GM12878 (cell line): ENCODE measurements at regions not wholly inside any gene's neighbourhood (a gene's known extent, or its start where the extent isn't known, plus 50 kb on each side); places are given as distances from the start of the nearest gene placed in this dataset.

Experiments
- ATAC-seq: fragments of 200-7000 bp; cut with Tn5 transposase; 3 replicates; pipeline ENCODE4 v1.9.1; 2020; ENCODE audit warnings: mild to moderate bottlenecking, moderate library complexity
- BruUV-seq: library from RNA; stranded (reverse); fragments of 400-500 nt; replicated peaks from 2 replicates; lab custom pipeline; 2021; lab: Mats Ljungman, UMichigan
- CTCF ChIA-PET: fragments of 300-600 bp; sonication (Branson Sonifier 250); formaldehyde crosslinking; extraction: SDS; loops from one replicate; lab custom pipeline; 2021; ENCODE audit warnings: inconsistent platforms; lab: Yijun Ruan, JAX
- POLR2A ChIA-PET: fragments of 350-600 bp; formaldehyde crosslinking; extraction: SDS; loops from one replicate; lab custom pipeline; 2021; ENCODE audit warnings: inconsistent platforms; lab: Charles Lee
- RAD21 ChIA-PET: fragments of 300-600 bp; sonication (Branson Sonifier 250); formaldehyde crosslinking; loops from one replicate; lab custom pipeline; 2023; ENCODE audit warnings: antibody characterized with exemption; ENCODE audit not compliant: unreplicated experiment; lab: Charles Lee
- SMC1A ChIA-PET: fragments of 300-600 bp; sonication (Branson Sonifier 250); formaldehyde crosslinking; loops from one replicate; lab custom pipeline; 2023; ENCODE audit not compliant: unreplicated experiment, uncharacterized antibody; lab: Charles Lee
- DNase-seq: peaks from one replicate; pipeline ENCODE4 v3.0.0-alpha.2; 2011; ENCODE audit warnings: low read depth, low spot score
- FAIRE-seq: peaks from 3 replicates; lab custom pipeline; 2011; peaks lifted over from hg19 to GRCh38; lab: Jason Lieb, UNC
- H2AFZ ChIP-seq: 2 replicates; pipeline ENCODE4 v1.6.0; 2011; ENCODE audit warnings: low read depth, low read length, control low read depth; ENCODE audit not compliant: control insufficient read depth
- H3K27ac ChIP-seq: 2 replicates; pipeline ENCODE4 v1.5.1; 2011; ENCODE audit warnings: control low read depth; ENCODE audit not compliant: control insufficient read depth, insufficient read depth
- H3K27me3 ChIP-seq, 2 experiments: replicated peaks in 1 of 2; 2 replicates each; pipeline versions ENCODE4 v1.6.0 to v1.6.1; 2011; ENCODE audit warnings: low read length in 1 of 2; ENCODE audit not compliant: control insufficient read depth in 2 of 2, insufficient read depth in 2 of 2
- H3K36me3 ChIP-seq, 2 experiments: 2 replicates each; pipeline ENCODE4 v1.5.1; 2011; ENCODE audit warnings: low read length in 1 of 2; ENCODE audit not compliant: control insufficient read depth in 2 of 2, insufficient read depth in 2 of 2
- H3K4me1 ChIP-seq: 2 replicates; pipeline ENCODE4 v1.6.1; 2011; ENCODE audit warnings: mild to moderate bottlenecking, low read length, moderate library complexity, mixed read lengths; ENCODE audit not compliant: control insufficient read depth, insufficient read depth
- H3K4me2 ChIP-seq: 2 replicates; pipeline ENCODE4 v1.6.0; 2011; ENCODE audit warnings: control low read depth; ENCODE audit not compliant: control insufficient read depth, insufficient read depth
- H3K4me3 ChIP-seq: fragments of 200-600 bp; sonication (generic); 2 replicates; pipeline ENCODE4 v1.5.1; 2016
- H3K79me2 ChIP-seq: 2 replicates; pipeline ENCODE4 v1.6.0; 2011; ENCODE audit warnings: low read length; ENCODE audit not compliant: control insufficient read depth, insufficient read depth
- H3K9ac ChIP-seq: 2 replicates; pipeline ENCODE4 v1.8.0; 2011; ENCODE audit warnings: low read length, control low read depth, mixed read lengths; ENCODE audit not compliant: control insufficient read depth, insufficient read depth
- H3K9me3 ChIP-seq: replicated peaks from 3 replicates; pipeline ENCODE4 v1.5.1; 2011; ENCODE audit warnings: mild to moderate bottlenecking, low read length; ENCODE audit not compliant: control insufficient read depth, insufficient read depth
- H4K20me1 ChIP-seq: 2 replicates; pipeline ENCODE4 v1.6.0; 2011; ENCODE audit not compliant: control insufficient read depth, insufficient read depth
- CHD4 ChIP-seq: fragments of 200-600 bp; sonication (generic); IDR thresholded peaks from 2 replicates; pipeline ENCODE4 v1.6.1; 2016; ENCODE audit warnings: mild to moderate bottlenecking
- HDAC2 ChIP-seq: fragments of 200-600 bp; sonication (generic); IDR thresholded peaks from 2 replicates; pipeline ENCODE4 v1.6.1; 2017
- MYC ChIP-seq: IDR thresholded peaks from 2 replicates; pipeline ENCODE4 v1.6.1; 2011; ENCODE audit warnings: mild to moderate bottlenecking, low read length, moderate library complexity, inconsistent platforms; ENCODE audit not compliant: insufficient read depth, insufficient replicate concordance, insufficient read length, severe bottlenecking
- NR2C2 ChIP-seq: IDR thresholded peaks from 2 replicates; pipeline ENCODE4 v1.6.1; 2011; ENCODE audit warnings: borderline replicate concordance, low read depth; ENCODE audit not compliant: control insufficient read depth, insufficient read length
- PAX5 ChIP-seq: IDR thresholded peaks from 2 replicates; pipeline ENCODE4 v1.6.1; 2011; ENCODE audit warnings: low read depth, low read length, borderline replicate concordance
- POLR2AphosphoS5 ChIP-seq: IDR thresholded peaks from 2 replicates; pipeline ENCODE4 v1.6.1; 2011; ENCODE audit warnings: mild to moderate bottlenecking, low read length, inconsistent platforms
- RB1 ChIP-seq: fragments of 450-650 bp; formaldehyde crosslinking; IDR thresholded peaks from 2 replicates; pipeline ENCODE4 v1.6.1; 2017; ENCODE audit warnings: mild to moderate bottlenecking, borderline replicate concordance
- RFX5 ChIP-seq: IDR thresholded peaks from 2 replicates; pipeline ENCODE4 v1.6.1; 2011; ENCODE audit warnings: low read depth, low read length, improper control_type of control experiment
- TAF1 ChIP-seq: IDR thresholded peaks from 2 replicates; pipeline ENCODE4 v1.6.1; 2011; ENCODE audit warnings: mild to moderate bottlenecking, low read depth, low read length, borderline replicate concordance
- WGBS: methylation state at CpG from one replicate; pipeline ENCODE4 v1.1.6; 2016; ENCODE audit warnings: low lambda C conversion rate; ENCODE audit not compliant: insufficient replicate concordance, insufficient coverage; ENCODE audit errors: missing lambda C conversion rate; 5-methylcytosine and 5-hydroxymethylcytosine counted together
- in situ Hi-C: fragments of 300-500 bp; cut with MboI; formaldehyde crosslinking; loops from 9 replicates; pipeline ENCODE4 v1.14.3; 2018; ENCODE audit warnings: mixed read lengths
- intact Hi-C: fragments of 100-400 bp; cut with micrococcal nuclease; formaldehyde crosslinking; loops from one replicate; pipeline ENCODE4 v1.14.2; 2022; ENCODE audit not compliant: unreplicated experiment
- TF ChIP-seq, protein P1 (sequence below): fragments of 150-350 bp; IDR thresholded peaks from 2 replicates; pipeline ENCODE4 v1.6.1; 2016; ENCODE audit warnings: low read depth, low read length
- TF ChIP-seq, protein P2 (sequence below): IDR thresholded peaks from 2 replicates; pipeline ENCODE4 v1.6.1; 2011; ENCODE audit warnings: low read depth, mild to moderate bottlenecking, low read length, moderate library complexity, borderline replicate concordance; ENCODE audit errors: extremely low read depth
- TF ChIP-seq, protein P3 (sequence below): fragments of 450-650 bp; IDR thresholded peaks from 2 replicates; pipeline ENCODE4 v1.6.1; 2018; ENCODE audit warnings: mild to moderate bottlenecking, low read depth, moderate library complexity; ENCODE audit not compliant: partially characterized antibody
- TF ChIP-seq, protein P4 (sequence below): IDR thresholded peaks from 2 replicates; pipeline ENCODE4 v1.6.1; 2011; ENCODE audit warnings: low read depth, low read length, improper control_type of control experiment, borderline replicate concordance

DNA sequence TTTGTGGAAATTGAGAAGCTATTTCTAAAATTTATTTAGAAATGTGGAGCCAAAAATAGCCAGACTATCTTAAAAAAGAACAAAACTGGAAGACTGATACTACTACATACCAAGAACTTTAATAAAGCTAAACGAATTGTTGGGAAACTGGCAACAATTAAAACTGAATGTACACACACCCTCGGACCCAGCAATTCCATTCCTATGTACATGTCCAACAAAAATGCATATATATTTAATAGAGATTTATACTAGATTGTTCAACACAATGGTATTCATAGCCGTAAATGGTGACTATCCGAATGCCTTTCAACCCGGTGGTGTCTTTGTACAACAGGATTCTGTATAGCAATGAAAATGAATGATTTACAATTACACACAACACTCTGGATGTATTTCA lies 136.5 kb upstream of the RASGRP1 start (continued):
- TF ChIP-seq, protein P1, sequence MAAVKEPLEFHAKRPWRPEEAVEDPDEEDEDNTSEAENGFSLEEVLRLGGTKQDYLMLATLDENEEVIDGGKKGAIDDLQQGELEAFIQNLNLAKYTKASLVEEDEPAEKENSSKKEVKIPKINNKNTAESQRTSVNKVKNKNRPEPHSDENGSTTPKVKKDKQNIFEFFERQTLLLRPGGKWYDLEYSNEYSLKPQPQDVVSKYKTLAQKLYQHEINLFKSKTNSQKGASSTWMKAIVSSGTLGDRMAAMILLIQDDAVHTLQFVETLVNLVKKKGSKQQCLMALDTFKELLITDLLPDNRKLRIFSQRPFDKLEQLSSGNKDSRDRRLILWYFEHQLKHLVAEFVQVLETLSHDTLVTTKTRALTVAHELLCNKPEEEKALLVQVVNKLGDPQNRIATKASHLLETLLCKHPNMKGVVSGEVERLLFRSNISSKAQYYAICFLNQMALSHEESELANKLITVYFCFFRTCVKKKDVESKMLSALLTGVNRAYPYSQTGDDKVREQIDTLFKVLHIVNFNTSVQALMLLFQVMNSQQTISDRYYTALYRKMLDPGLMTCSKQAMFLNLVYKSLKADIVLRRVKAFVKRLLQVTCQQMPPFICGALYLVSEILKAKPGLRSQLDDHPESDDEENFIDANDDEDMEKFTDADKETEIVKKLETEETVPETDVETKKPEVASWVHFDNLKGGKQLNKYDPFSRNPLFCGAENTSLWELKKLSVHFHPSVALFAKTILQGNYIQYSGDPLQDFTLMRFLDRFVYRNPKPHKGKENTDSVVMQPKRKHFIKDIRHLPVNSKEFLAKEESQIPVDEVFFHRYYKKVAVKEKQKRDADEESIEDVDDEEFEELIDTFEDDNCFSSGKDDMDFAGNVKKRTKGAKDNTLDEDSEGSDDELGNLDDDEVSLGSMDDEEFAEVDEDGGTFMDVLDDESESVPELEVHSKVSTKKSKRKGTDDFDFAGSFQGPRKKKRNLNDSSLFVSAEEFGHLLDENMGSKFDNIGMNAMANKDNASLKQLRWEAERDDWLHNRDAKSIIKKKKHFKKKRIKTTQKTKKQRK: no peak
- no peak for TF ChIP-seq MYC

DNA sequence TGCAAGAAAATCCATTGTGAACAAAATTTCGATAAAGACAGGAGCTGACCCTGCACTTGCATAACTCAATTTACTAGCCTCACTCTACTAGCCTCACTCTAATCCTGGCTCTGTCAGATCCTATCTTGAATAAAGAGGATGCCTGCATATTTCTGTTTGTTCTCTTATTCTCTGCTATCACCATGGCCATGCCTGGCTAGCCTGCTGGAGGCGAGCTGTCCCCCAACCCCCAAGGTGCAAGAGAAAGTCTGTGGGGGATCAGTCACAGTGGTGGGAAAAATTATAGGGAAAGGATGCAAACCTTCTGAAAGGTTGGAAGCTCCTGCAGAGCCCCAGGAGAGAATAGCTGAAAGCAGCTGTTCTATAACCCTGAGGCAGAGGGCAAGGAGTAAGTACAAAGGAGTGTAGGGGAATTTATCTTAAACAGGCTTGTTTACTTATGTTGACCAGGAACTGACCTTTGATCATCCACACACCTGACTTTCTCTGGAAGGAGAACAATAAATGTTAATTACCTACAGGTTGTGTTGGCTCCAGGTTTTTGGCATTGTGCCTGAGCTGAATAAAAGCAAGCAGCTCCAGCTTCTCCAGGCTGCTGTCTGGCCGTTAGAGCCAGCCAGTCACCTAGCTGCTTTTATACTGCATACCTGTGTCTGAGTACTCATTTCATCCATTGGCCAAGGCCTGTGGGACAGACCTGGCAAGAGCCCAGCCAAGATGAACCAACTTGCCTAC lies 137.7 kb upstream of the RASGRP1 start:
- CTCF ChIA-PET: interaction anchor here (0.6 to 15.3 kb wide), 9 partner anchors 11 to 1054 kb away, joined by 3 to 386 read pairs (median 5); no protein-coding TSS in a partner anchor
- no peaks in the 10 kb centered on the region for H3K79me2 ChIP-seq
- DNase-seq: no peak
- in situ Hi-C loops (no loop called here), intact Hi-C loops (loop anchor here (10.0 kb wide), 2 partner anchors 152 to 1052 kb away; no protein-coding TSS in a partner anchor)
- peaks cover 5% of the 10 kb centered on the region; the same call in 1 of the 2 replicates for H3K4me1 ChIP-seq
- no peak for ATAC-seq
- H3K4me3 ChIP-seq: no peak overlapping the region
- SMC1A ChIA-PET: interaction anchor here (0.8 to 11.9 kb wide), 10 partner anchors 12 to 1055 kb away, joined by 3 to 249 read pairs (median 4); no protein-coding TSS in a partner anchor
- no peak overlapping the region for H3K27ac ChIP-seq
- 17% methylated on average over 3 of the region's 3 CpGs for WGBS
- BruUV-seq: no TSS peak
- FAIRE-seq: no peak
- H3K9ac ChIP-seq: no peak overlapping the region
- POLR2A ChIA-PET: interaction anchor here (0.6 to 1.4 kb wide), 2 partner anchors 123 to 262 kb away, joined by 3 read pairs; no protein-coding TSS in a partner anchor
- no peak overlapping the region for H3K4me2 ChIP-seq
- no peaks in the 10 kb centered on the region for H3K27me3 ChIP-seq
- H3K9me3 ChIP-seq: no peaks in the 10 kb centered on the region
- H2AFZ ChIP-seq: no peak overlapping the region
- RAD21 ChIA-PET: interaction anchor here (1.6 to 8.9 kb wide), 3 partner anchors 13 to 262 kb away, joined by 5 to 224 read pairs (median 52); no protein-coding TSS in a partner anchor
- H3K36me3 ChIP-seq: no peaks in the 10 kb centered on the region
- H4K20me1 ChIP-seq: no peaks in the 10 kb centered on the region
- TF ChIP-seq, protein P2, sequence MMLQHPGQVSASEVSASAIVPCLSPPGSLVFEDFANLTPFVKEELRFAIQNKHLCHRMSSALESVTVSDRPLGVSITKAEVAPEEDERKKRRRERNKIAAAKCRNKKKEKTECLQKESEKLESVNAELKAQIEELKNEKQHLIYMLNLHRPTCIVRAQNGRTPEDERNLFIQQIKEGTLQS: no peak
- TF ChIP-seq, protein P3, sequence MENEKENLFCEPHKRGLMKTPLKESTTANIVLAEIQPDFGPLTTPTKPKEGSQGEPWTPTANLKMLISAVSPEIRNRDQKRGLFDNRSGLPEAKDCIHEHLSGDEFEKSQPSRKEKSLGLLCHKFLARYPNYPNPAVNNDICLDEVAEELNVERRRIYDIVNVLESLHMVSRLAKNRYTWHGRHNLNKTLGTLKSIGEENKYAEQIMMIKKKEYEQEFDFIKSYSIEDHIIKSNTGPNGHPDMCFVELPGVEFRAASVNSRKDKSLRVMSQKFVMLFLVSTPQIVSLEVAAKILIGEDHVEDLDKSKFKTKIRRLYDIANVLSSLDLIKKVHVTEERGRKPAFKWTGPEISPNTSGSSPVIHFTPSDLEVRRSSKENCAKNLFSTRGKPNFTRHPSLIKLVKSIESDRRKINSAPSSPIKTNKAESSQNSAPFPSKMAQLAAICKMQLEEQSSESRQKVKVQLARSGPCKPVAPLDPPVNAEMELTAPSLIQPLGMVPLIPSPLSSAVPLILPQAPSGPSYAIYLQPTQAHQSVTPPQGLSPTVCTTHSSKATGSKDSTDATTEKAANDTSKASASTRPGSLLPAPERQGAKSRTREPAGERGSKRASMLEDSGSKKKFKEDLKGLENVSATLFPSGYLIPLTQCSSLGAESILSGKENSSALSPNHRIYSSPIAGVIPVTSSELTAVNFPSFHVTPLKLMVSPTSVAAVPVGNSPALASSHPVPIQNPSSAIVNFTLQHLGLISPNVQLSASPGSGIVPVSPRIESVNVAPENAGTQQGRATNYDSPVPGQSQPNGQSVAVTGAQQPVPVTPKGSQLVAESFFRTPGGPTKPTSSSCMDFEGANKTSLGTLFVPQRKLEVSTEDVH: no peak
- TF ChIP-seq TAF1 (no peak), RB1 (no peak), CHD4 (no peak), POLR2AphosphoS5 (no peak), HDAC2 (no peak), RFX5 (no peak), PAX5 (no peak), NR2C2 (no peak)
- TF ChIP-seq, protein P4, sequence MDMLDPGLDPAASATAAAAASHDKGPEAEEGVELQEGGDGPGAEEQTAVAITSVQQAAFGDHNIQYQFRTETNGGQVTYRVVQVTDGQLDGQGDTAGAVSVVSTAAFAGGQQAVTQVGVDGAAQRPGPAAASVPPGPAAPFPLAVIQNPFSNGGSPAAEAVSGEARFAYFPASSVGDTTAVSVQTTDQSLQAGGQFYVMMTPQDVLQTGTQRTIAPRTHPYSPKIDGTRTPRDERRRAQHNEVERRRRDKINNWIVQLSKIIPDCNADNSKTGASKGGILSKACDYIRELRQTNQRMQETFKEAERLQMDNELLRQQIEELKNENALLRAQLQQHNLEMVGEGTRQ: no peak
